GM12865 (cell line): ENCODE measurements at regions not wholly inside any gene's neighbourhood (a gene's known extent, or its start where the extent isn't known, plus 50 kb on each side); places are given as distances from the start of the nearest gene placed in this dataset.

ENCODE experiments used
- DNase-seq: peaks from one replicate; pipeline ENCODE4 v3.0.0; 2010; ENCODE audit warnings: low read depth
- H3K4me3 ChIP-seq: 2 replicates; pipeline ENCODE4 v1.5.1; 2011; ENCODE audit warnings: mild to moderate bottlenecking, low read depth, low read length, control low read depth
- CTCF ChIP-seq: IDR thresholded peaks from 2 replicates; pipeline ENCODE4 v1.5.1; 2011; ENCODE audit warnings: low read length, control low read depth, low read depth, inconsistent platforms; ENCODE audit not compliant: insufficient read depth; ENCODE audit errors: missing control alignments

GRCh38 chr1:79660129-79660528, 653.6 kb upstream of the ADGRL4 start:
- no peak overlapping the region for H3K4me3 ChIP-seq
- no peak for DNase-seq
- no peak for TF ChIP-seq CTCF

GRCh38 chr1:79657951-79658658, 651.6 kb upstream of the ADGRL4 start:
- no peak for DNase-seq
- H3K4me3 ChIP-seq = no peak overlapping the region
- no peak for TF ChIP-seq CTCF

GRCh38 chr1:79655876-79656275, 649.3 kb upstream of the ADGRL4 start:
- no peak for DNase-seq
- no peak for TF ChIP-seq CTCF
- no peak overlapping the region for H3K4me3 ChIP-seq

GRCh38 chr1:79652426-79652825, 645.9 kb upstream of the ADGRL4 start:
- no peak for TF ChIP-seq CTCF
- DNase-seq = no peak
- no peak overlapping the region for H3K4me3 ChIP-seq

GRCh38 chr1:79648126-79648525, 641.6 kb upstream of the ADGRL4 start:
- DNase-seq = no peak
- H3K4me3 ChIP-seq = no peak overlapping the region
- no peak for TF ChIP-seq CTCF

GRCh38 chr1:79646880-79647279, 640.4 kb upstream of the ADGRL4 start:
- TF ChIP-seq CTCF = no peak
- H3K4me3 ChIP-seq = no peak overlapping the region
- no peak for DNase-seq

- peak; percentile 1 for DNase-seq
- no peak for TF ChIP-seq CTCF
- no peak overlapping the region for H3K4me3 ChIP-seq
Observed at GRCh38 chr1:79638382-79638781, 631.9 kb upstream of the ADGRL4 start.
